GM12878 (cell line): ENCODE measurements at regions not wholly inside any gene's neighbourhood (a gene's known extent, or its start where the extent isn't known, plus 50 kb on each side); places are given as distances from the start of the nearest gene placed in this dataset.

Experiments
- ATAC-seq: fragments of 200-7000 bp; cut with Tn5 transposase; 3 replicates; pipeline ENCODE4 v1.9.1; 2020; ENCODE audit warnings: mild to moderate bottlenecking, moderate library complexity
- BruUV-seq: library from RNA; stranded (reverse); fragments of 400-500 nt; replicated peaks from 2 replicates; lab custom pipeline; 2021; lab: Mats Ljungman, UMichigan
- CTCF ChIA-PET: fragments of 300-600 bp; sonication (Branson Sonifier 250); formaldehyde crosslinking; extraction: SDS; loops from one replicate; lab custom pipeline; 2021; ENCODE audit warnings: inconsistent platforms; lab: Yijun Ruan, JAX
- POLR2A ChIA-PET: fragments of 350-600 bp; formaldehyde crosslinking; extraction: SDS; loops from one replicate; lab custom pipeline; 2021; ENCODE audit warnings: inconsistent platforms; lab: Charles Lee
- RAD21 ChIA-PET: fragments of 300-600 bp; sonication (Branson Sonifier 250); formaldehyde crosslinking; loops from one replicate; lab custom pipeline; 2023; ENCODE audit warnings: antibody characterized with exemption; ENCODE audit not compliant: unreplicated experiment; lab: Charles Lee
- SMC1A ChIA-PET: fragments of 300-600 bp; sonication (Branson Sonifier 250); formaldehyde crosslinking; loops from one replicate; lab custom pipeline; 2023; ENCODE audit not compliant: unreplicated experiment, uncharacterized antibody; lab: Charles Lee
- DNase-seq: peaks from one replicate; pipeline ENCODE4 v3.0.0-alpha.2; 2011; ENCODE audit warnings: low read depth, low spot score
- FAIRE-seq: peaks from 3 replicates; lab custom pipeline; 2011; peaks lifted over from hg19 to GRCh38; lab: Jason Lieb, UNC
- H2AFZ ChIP-seq: 2 replicates; pipeline ENCODE4 v1.6.0; 2011; ENCODE audit warnings: low read depth, low read length, control low read depth; ENCODE audit not compliant: control insufficient read depth
- H3K27ac ChIP-seq: 2 replicates; pipeline ENCODE4 v1.5.1; 2011; ENCODE audit warnings: control low read depth; ENCODE audit not compliant: control insufficient read depth, insufficient read depth
- H3K27me3 ChIP-seq, 2 experiments: replicated peaks in 1 of 2; 2 replicates each; pipeline versions ENCODE4 v1.6.0 to v1.6.1; 2011; ENCODE audit warnings: low read length in 1 of 2; ENCODE audit not compliant: control insufficient read depth in 2 of 2, insufficient read depth in 2 of 2
- H3K36me3 ChIP-seq, 2 experiments: 2 replicates each; pipeline ENCODE4 v1.5.1; 2011; ENCODE audit warnings: low read length in 1 of 2; ENCODE audit not compliant: control insufficient read depth in 2 of 2, insufficient read depth in 2 of 2
- H3K4me1 ChIP-seq: 2 replicates; pipeline ENCODE4 v1.6.1; 2011; ENCODE audit warnings: mild to moderate bottlenecking, low read length, moderate library complexity, mixed read lengths; ENCODE audit not compliant: control insufficient read depth, insufficient read depth
- H3K4me2 ChIP-seq: 2 replicates; pipeline ENCODE4 v1.6.0; 2011; ENCODE audit warnings: control low read depth; ENCODE audit not compliant: control insufficient read depth, insufficient read depth
- H3K4me3 ChIP-seq: fragments of 200-600 bp; sonication (generic); 2 replicates; pipeline ENCODE4 v1.5.1; 2016
- H3K79me2 ChIP-seq: 2 replicates; pipeline ENCODE4 v1.6.0; 2011; ENCODE audit warnings: low read length; ENCODE audit not compliant: control insufficient read depth, insufficient read depth
- H3K9ac ChIP-seq: 2 replicates; pipeline ENCODE4 v1.8.0; 2011; ENCODE audit warnings: low read length, control low read depth, mixed read lengths; ENCODE audit not compliant: control insufficient read depth, insufficient read depth
- H3K9me3 ChIP-seq: replicated peaks from 3 replicates; pipeline ENCODE4 v1.5.1; 2011; ENCODE audit warnings: mild to moderate bottlenecking, low read length; ENCODE audit not compliant: control insufficient read depth, insufficient read depth
- H4K20me1 ChIP-seq: 2 replicates; pipeline ENCODE4 v1.6.0; 2011; ENCODE audit not compliant: control insufficient read depth, insufficient read depth
- CEBPZ ChIP-seq: fragments of 150-350 bp; IDR thresholded peaks from 2 replicates; pipeline ENCODE4 v1.6.1; 2016; ENCODE audit warnings: low read depth, low read length
- EP300 ChIP-seq, 2 experiments: fragments of 150-350 bp in 1 of 2; IDR thresholded peaks; 2 replicates each; pipeline ENCODE4 v1.6.1; 2011 to 2012; ENCODE audit warnings: low read depth in 2 of 2, low read length in 2 of 2, borderline replicate concordance in 1 of 2, improper control_type of control experiment in 1 of 2, inconsistent platforms in 1 of 2; ENCODE audit not compliant: control insufficient read depth in 1 of 2
- HDAC2 ChIP-seq: fragments of 200-600 bp; sonication (generic); IDR thresholded peaks from 2 replicates; pipeline ENCODE4 v1.6.1; 2017
- MLLT1 ChIP-seq: fragments of 450-650 bp; IDR thresholded peaks from 2 replicates; pipeline ENCODE4 v1.6.1; 2016; ENCODE audit warnings: mild to moderate bottlenecking
- MXI1 ChIP-seq: fragments of 150-350 bp; IDR thresholded peaks from 2 replicates; pipeline ENCODE4 v1.6.1; 2011; ENCODE audit warnings: low read depth, mild to moderate bottlenecking, inconsistent platforms, low read length, improper control_type of control experiment
- NFYA ChIP-seq: IDR thresholded peaks from 2 replicates; pipeline ENCODE4 v1.6.1; 2011; ENCODE audit warnings: low read depth, mild to moderate bottlenecking, low read length, improper control_type of control experiment, borderline replicate concordance
- PRDM15 ChIP-seq: fragments of 450-650 bp; formaldehyde crosslinking; IDR thresholded peaks from 2 replicates; pipeline ENCODE4 v1.4.0; 2020; ENCODE audit warnings: mild to moderate bottlenecking, moderate library complexity
- SREBF1 ChIP-seq: IDR thresholded peaks from 2 replicates; pipeline ENCODE4 v1.6.1; 2012; ENCODE audit warnings: mild to moderate bottlenecking, low read length
- WRNIP1 ChIP-seq: IDR thresholded peaks from 2 replicates; pipeline ENCODE4 v1.6.1; 2011; ENCODE audit warnings: low read depth, low read length, improper control_type of control experiment, borderline replicate concordance
- YY1 ChIP-seq: IDR thresholded peaks from 2 replicates; pipeline ENCODE4 v1.6.1; 2011; ENCODE audit warnings: low read depth, mild to moderate bottlenecking, low read length
- ZNF592 ChIP-seq: fragments of 450-650 bp; IDR thresholded peaks from 2 replicates; pipeline ENCODE4 v1.6.1; 2017; ENCODE audit warnings: mild to moderate bottlenecking, moderate library complexity
- ZNF622 ChIP-seq: fragments of 450-650 bp; IDR thresholded peaks from 2 replicates; pipeline ENCODE4 v1.6.1; 2017; ENCODE audit warnings: mild to moderate bottlenecking, inconsistent platforms
- in situ Hi-C: fragments of 300-500 bp; cut with MboI; formaldehyde crosslinking; loops from 9 replicates; pipeline ENCODE4 v1.14.3; 2018; ENCODE audit warnings: mixed read lengths
- intact Hi-C: fragments of 100-400 bp; cut with micrococcal nuclease; formaldehyde crosslinking; loops from one replicate; pipeline ENCODE4 v1.14.2; 2022; ENCODE audit not compliant: unreplicated experiment

- no peaks in the 10 kb centered on the region for H3K27me3 ChIP-seq
- no peak for ATAC-seq
- intact Hi-C loops (no loop called here), in situ Hi-C loops (no loop called here)
- POLR2A ChIA-PET, result no interaction called here
- H3K4me1 ChIP-seq, result no peaks in the 10 kb centered on the region
- CTCF ChIA-PET, result no interaction called here
- no peak overlapping the region for H3K4me2 ChIP-seq
- H3K36me3 ChIP-seq, result no peaks in the 10 kb centered on the region
- SMC1A ChIA-PET, result no interaction called here
- H4K20me1 ChIP-seq, result no peaks in the 10 kb centered on the region
- no peak overlapping the region for H3K27ac ChIP-seq
- RAD21 ChIA-PET, result no interaction called here
- no peak overlapping the region for H3K4me3 ChIP-seq
- H3K79me2 ChIP-seq, result no peaks in the 10 kb centered on the region
- no peak for DNase-seq
- no peak overlapping the region for H3K9ac ChIP-seq
- FAIRE-seq, result no peak
- H2AFZ ChIP-seq, result no peak overlapping the region
- no TSS peak for BruUV-seq
- H3K9me3 ChIP-seq, result no peaks in the 10 kb centered on the region; the same call in 2 of the 3 replicates
- TF ChIP-seq SREBF1 (no peak), PRDM15 (CRISPR knock-in tag) (no peak), ZNF592 (no peak), YY1 (no peak), WRNIP1 (no peak), HDAC2 (no peak), NFYA (no peak), MLLT1 (no peak), ZNF622 (no peak), EP300 (IDR thresholded peaks at IDR 0.05; ENCODE audit: borderline replicate concordance in 1 of 2, control insufficient read depth in 1 of 2, low read depth in 2 of 2, low read length in 2 of 2) (no peak), MXI1 (no peak), CEBPZ (no peak)
These were observed 209.6 kb downstream of the RPRM start for GRCh38 chr2:153268941-153269461.
